Duodenal mucosa (tissue), 2 donors: ENCODE measurements at regions not wholly inside any gene's neighbourhood (a gene's known extent, or its start where the extent isn't known, plus 50 kb on each side); places are given as distances from the start of the nearest gene placed in this dataset.

Experiments used
- H3K27ac ChIP-seq: one replicate; pipeline ENCODE4 v1.7.0; 2013; ENCODE audit warnings: low read depth, low read length
- H3K27me3 ChIP-seq, 2 donors: one replicate each; pipeline ENCODE4 v1.7.0; 2013; ENCODE audit warnings: low read length in 2 of 2, control low read depth in 1 of 2; ENCODE audit not compliant: insufficient read depth in 2 of 2, control insufficient read depth in 1 of 2
- H3K36me3 ChIP-seq, 2 donors: one replicate each; pipeline ENCODE4 v1.7.0; 2013; ENCODE audit warnings: low read length in 2 of 2, control low read depth in 1 of 2; ENCODE audit not compliant: insufficient read depth in 2 of 2, control insufficient read depth in 1 of 2
- H3K4me1 ChIP-seq, 2 donors: one replicate each; pipeline ENCODE4 v1.7.0; 2013; ENCODE audit warnings: low read length in 2 of 2, control low read depth in 1 of 2; ENCODE audit not compliant: insufficient read depth in 2 of 2, control insufficient read depth in 1 of 2
- H3K4me3 ChIP-seq, 2 donors: one replicate each; pipeline ENCODE4 v1.7.0; 2013; ENCODE audit warnings: low read length in 2 of 2, low read depth in 1 of 2
- H3K9ac ChIP-seq, 2 donors: one replicate each; pipeline ENCODE4 v1.7.0; 2013; ENCODE audit warnings: low read length in 2 of 2, low read depth in 1 of 2
- H3K9me3 ChIP-seq, 2 donors: one replicate each; pipeline ENCODE4 v1.7.0; 2013; ENCODE audit warnings: low read length in 2 of 2, control low read depth in 1 of 2; ENCODE audit not compliant: control insufficient read depth in 1 of 2

GRCh38 chr18:37624318-37624717, 58.7 kb upstream of the CELF4 start:
- Histone ChIP-seq H3K4me3 (no peak overlapping the region), H3K9me3 (no peaks in the 10 kb centered on the region), H3K9ac (no peak overlapping the region), H3K27me3 (no peaks in the 10 kb centered on the region), H3K36me3 (no peaks in the 10 kb centered on the region), H3K27ac (no peak overlapping the region), H3K4me1 (no peaks in the 10 kb centered on the region)

- H3K9me3 ChIP-seq, result no peaks in the 10 kb centered on the region
- H3K4me3 ChIP-seq, result no peak overlapping the region
- H3K4me1 ChIP-seq, result no peaks in the 10 kb centered on the region
- H3K9ac ChIP-seq, result no peak overlapping the region
- H3K36me3 ChIP-seq, result no peaks in the 10 kb centered on the region
- H3K27ac ChIP-seq, result no peak overlapping the region
- no peaks in the 10 kb centered on the region for H3K27me3 ChIP-seq
Measured at GRCh38 chr18:37619964-37620363, 54.4 kb upstream of the CELF4 start.

GRCh38 chr18:37617623-37618022, 52.0 kb upstream of the CELF4 start:
- Histone ChIP-seq H3K36me3 (no peaks in the 10 kb centered on the region), H3K9me3 (no peaks in the 10 kb centered on the region), H3K4me3 (no peak overlapping the region), H3K27me3 (no peaks in the 10 kb centered on the region), H3K27ac (no peak overlapping the region), H3K9ac (no peak overlapping the region), H3K4me1 (no peaks in the 10 kb centered on the region)
